ENCODE measurements at regions not wholly inside any gene's neighbourhood (a gene's known extent, or its start where the extent isn't known, plus 50 kb on each side); places are given as distances from the start of the nearest gene placed in this dataset.
"Not testable (repeated sequence)": the region's sequence is repeated elsewhere in the genome, so short reads cannot be mapped to it uniquely, and the experiment has no call there.

DNA sequence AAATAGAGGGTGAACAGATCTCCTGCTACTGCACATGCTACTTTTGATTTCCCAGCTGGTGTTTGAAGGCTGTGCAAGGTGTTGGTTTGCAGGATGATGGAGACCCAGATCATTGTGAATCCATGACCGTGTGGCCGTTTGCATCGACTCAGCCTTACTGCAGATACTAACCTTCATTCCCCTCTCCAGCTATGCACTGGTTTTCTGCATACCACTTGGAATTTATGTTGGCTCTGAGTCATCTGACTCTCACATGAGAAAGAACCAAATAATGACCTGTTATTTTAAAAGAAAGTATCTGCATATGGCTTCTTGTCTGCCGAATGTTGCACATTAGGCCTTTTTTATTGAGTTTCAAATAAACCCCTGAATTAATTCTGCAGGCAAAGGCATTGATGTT is 144.9 kb upstream of the PRKX start:
- not testable (repeated sequence) for TF ChIP-seq NRF1 (IDR thresholded peaks at IDR 0.05; ENCODE audit: low read depth, low read length); GABPA (IDR thresholded peaks at IDR 0.05; ENCODE audit: low read depth); SIN3A (IDR thresholded peaks at IDR 0.05; ENCODE audit: borderline replicate concordance, low read depth, low read length); TAF1 (IDR thresholded peaks at IDR 0.05; ENCODE audit: borderline replicate concordance, low read depth, low read length); SMC3 (IDR thresholded peaks at IDR 0.05; ENCODE audit: low read depth, low read length); FOSL2 (IDR thresholded peaks at IDR 0.05; ENCODE audit: borderline replicate concordance, low read depth); FOXJ3 (CRISPR knock-in tag; IDR thresholded peaks at IDR 0.05); POLR2AphosphoS5 (IDR thresholded peaks at IDR 0.05; ENCODE audit: low read depth, low read length); RXRA (IDR thresholded peaks at IDR 0.05; ENCODE audit: borderline replicate concordance, low read depth)
- TF ChIP-seq, protein P1, sequence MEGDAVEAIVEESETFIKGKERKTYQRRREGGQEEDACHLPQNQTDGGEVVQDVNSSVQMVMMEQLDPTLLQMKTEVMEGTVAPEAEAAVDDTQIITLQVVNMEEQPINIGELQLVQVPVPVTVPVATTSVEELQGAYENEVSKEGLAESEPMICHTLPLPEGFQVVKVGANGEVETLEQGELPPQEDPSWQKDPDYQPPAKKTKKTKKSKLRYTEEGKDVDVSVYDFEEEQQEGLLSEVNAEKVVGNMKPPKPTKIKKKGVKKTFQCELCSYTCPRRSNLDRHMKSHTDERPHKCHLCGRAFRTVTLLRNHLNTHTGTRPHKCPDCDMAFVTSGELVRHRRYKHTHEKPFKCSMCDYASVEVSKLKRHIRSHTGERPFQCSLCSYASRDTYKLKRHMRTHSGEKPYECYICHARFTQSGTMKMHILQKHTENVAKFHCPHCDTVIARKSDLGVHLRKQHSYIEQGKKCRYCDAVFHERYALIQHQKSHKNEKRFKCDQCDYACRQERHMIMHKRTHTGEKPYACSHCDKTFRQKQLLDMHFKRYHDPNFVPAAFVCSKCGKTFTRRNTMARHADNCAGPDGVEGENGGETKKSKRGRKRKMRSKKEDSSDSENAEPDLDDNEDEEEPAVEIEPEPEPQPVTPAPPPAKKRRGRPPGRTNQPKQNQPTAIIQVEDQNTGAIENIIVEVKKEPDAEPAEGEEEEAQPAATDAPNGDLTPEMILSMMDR (IDR thresholded peaks at IDR 0.05) = not testable (repeated sequence)
- TF ChIP-seq, protein P2, sequence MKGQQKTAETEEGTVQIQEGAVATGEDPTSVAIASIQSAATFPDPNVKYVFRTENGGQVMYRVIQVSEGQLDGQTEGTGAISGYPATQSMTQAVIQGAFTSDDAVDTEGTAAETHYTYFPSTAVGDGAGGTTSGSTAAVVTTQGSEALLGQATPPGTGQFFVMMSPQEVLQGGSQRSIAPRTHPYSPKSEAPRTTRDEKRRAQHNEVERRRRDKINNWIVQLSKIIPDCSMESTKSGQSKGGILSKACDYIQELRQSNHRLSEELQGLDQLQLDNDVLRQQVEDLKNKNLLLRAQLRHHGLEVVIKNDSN (IDR thresholded peaks at IDR 0.05; ENCODE audit: borderline replicate concordance, low read depth) = not testable (repeated sequence)
- TF ChIP-seq, protein P3, sequence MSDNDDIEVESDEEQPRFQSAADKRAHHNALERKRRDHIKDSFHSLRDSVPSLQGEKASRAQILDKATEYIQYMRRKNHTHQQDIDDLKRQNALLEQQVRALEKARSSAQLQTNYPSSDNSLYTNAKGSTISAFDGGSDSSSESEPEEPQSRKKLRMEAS (IDR thresholded peaks at IDR 0.05; ENCODE audit: low read depth) = not testable (repeated sequence)
- TF ChIP-seq, protein P4, sequence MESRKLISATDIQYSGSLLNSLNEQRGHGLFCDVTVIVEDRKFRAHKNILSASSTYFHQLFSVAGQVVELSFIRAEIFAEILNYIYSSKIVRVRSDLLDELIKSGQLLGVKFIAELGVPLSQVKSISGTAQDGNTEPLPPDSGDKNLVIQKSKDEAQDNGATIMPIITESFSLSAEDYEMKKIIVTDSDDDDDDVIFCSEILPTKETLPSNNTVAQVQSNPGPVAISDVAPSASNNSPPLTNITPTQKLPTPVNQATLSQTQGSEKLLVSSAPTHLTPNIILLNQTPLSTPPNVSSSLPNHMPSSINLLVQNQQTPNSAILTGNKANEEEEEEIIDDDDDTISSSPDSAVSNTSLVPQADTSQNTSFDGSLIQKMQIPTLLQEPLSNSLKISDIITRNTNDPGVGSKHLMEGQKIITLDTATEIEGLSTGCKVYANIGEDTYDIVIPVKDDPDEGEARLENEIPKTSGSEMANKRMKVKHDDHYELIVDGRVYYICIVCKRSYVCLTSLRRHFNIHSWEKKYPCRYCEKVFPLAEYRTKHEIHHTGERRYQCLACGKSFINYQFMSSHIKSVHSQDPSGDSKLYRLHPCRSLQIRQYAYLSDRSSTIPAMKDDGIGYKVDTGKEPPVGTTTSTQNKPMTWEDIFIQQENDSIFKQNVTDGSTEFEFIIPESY (IDR thresholded peaks at IDR 0.05; ENCODE audit: borderline replicate concordance, low read depth) = not testable (repeated sequence)

Measured in SK-N-SH (cell line).